HEK293 (cell line): ENCODE measurements at regions not wholly inside any gene's neighbourhood (a gene's known extent, or its start where the extent isn't known, plus 50 kb on each side); places are given as distances from the start of the nearest gene placed in this dataset.

Experiments used
- CTCF ChIA-PET: fragments of 350-600 bp; formaldehyde crosslinking; extraction: SDS; loops from one replicate; lab custom pipeline; 2021; ENCODE audit warnings: antibody characterized with exemption; lab: Yijun Ruan, JAX
- POLR2A ChIA-PET: fragments of 300-600 bp; formaldehyde crosslinking; extraction: SDS; loops from one replicate; lab custom pipeline; 2020; ENCODE audit warnings: antibody characterized with exemption, inconsistent platforms; lab: Yijun Ruan, JAX
- H3K27ac ChIP-seq: fragments of 200-500 bp; sonication (Bioruptor generic); 2 replicates; pipeline ENCODE4 v1.5.1; 2014; ENCODE audit warnings: low read depth, low read length, control low read depth, inconsistent platforms; ENCODE audit errors: extremely low read depth
- H3K36me3 ChIP-seq, 2 experiments: fragments of 200-500 bp in 1 of 2; sonication (Bioruptor generic) in 1 of 2; 1 replicate in 1 of 2; 2 replicates in 1 of 2; pipeline ENCODE4 v1.5.1; 2014 to 2017; ENCODE audit warnings: inconsistent platforms in 2 of 2, low read length in 2 of 2; ENCODE audit not compliant: control insufficient read depth in 2 of 2, insufficient read depth in 1 of 2
- H3K4me1 ChIP-seq: fragments of 200-500 bp; sonication (Bioruptor generic); 2 replicates; pipeline ENCODE4 v1.5.1; 2014; ENCODE audit warnings: mild to moderate bottlenecking, low read length, inconsistent platforms; ENCODE audit not compliant: control insufficient read depth, insufficient read depth
- H3K4me3 ChIP-seq: 2 replicates; pipeline ENCODE4 v1.5.1; 2011; ENCODE audit warnings: low read depth, mild to moderate bottlenecking, control low read depth, low read length, moderate library complexity
- H3K9me3 ChIP-seq: fragments of 200-500 bp; sonication (Bioruptor generic); 2 replicates; pipeline ENCODE4 v1.5.1; 2014; ENCODE audit warnings: low read depth, low read length, inconsistent platforms; ENCODE audit not compliant: control insufficient read depth, insufficient read depth
- BCL6B ChIP-seq: fragments of 450-650 bp; formaldehyde crosslinking; IDR thresholded peaks from 2 replicates; pipeline ENCODE4 v1.5.1; 2017; ENCODE audit warnings: missing biosample characterization, missing genetic modification characterization
- KLF7 ChIP-seq: fragments of 450-650 bp; formaldehyde crosslinking; IDR thresholded peaks from 2 replicates; pipeline ENCODE4 v1.5.1; 2016; ENCODE audit warnings: missing biosample characterization, missing genetic modification characterization, borderline replicate concordance
- OSR2 ChIP-seq: fragments of 450-650 bp; formaldehyde crosslinking; IDR thresholded peaks from 2 replicates; pipeline ENCODE4 v1.5.1; 2016; ENCODE audit warnings: missing biosample characterization, missing genetic modification characterization
- RBAK ChIP-seq: fragments of 450-650 bp; formaldehyde crosslinking; IDR thresholded peaks from 2 replicates; pipeline ENCODE4 v1.5.1; 2016; ENCODE audit warnings: missing biosample characterization, missing genetic modification characterization
- ZBTB48 ChIP-seq: fragments of 450-650 bp; formaldehyde crosslinking; IDR thresholded peaks from 2 replicates; pipeline ENCODE4 v1.5.1; 2016; ENCODE audit warnings: missing biosample characterization, missing genetic modification characterization
- ZBTB49 ChIP-seq: fragments of 450-650 bp; formaldehyde crosslinking; IDR thresholded peaks from 2 replicates; pipeline ENCODE4 v1.5.1; 2016; ENCODE audit warnings: missing biosample characterization, missing genetic modification characterization, low read depth
- ZFP3 ChIP-seq: fragments of 450-650 bp; formaldehyde crosslinking; IDR thresholded peaks from 2 replicates; pipeline ENCODE4 v1.5.1; 2016; ENCODE audit warnings: low read depth, missing biosample characterization, missing genetic modification characterization
- ZIC2 ChIP-seq: fragments of 450-650 bp; formaldehyde crosslinking; IDR thresholded peaks from 2 replicates; pipeline ENCODE4 v1.5.1; 2016; ENCODE audit warnings: missing biosample characterization, missing genetic modification characterization
- ZNF10 ChIP-seq: fragments of 450-650 bp; formaldehyde crosslinking; IDR thresholded peaks from 2 replicates; pipeline ENCODE4 v1.5.1; 2017; ENCODE audit warnings: missing biosample characterization, missing genetic modification characterization
- ZNF121 ChIP-seq: fragments of 450-650 bp; formaldehyde crosslinking; IDR thresholded peaks from 2 replicates; pipeline ENCODE4 v1.5.1; 2016; ENCODE audit warnings: missing biosample characterization, missing genetic modification characterization
- ZNF169 ChIP-seq: fragments of 450-650 bp; formaldehyde crosslinking; IDR thresholded peaks from 2 replicates; pipeline ENCODE4 v1.5.1; 2016; ENCODE audit warnings: missing biosample characterization, missing genetic modification characterization
- ZNF24 ChIP-seq: fragments of 450-650 bp; formaldehyde crosslinking; IDR thresholded peaks from 2 replicates; pipeline ENCODE4 v1.5.1; 2016; ENCODE audit warnings: missing biosample characterization, missing genetic modification characterization
- ZNF302 ChIP-seq: fragments of 450-650 bp; formaldehyde crosslinking; IDR thresholded peaks from 2 replicates; pipeline ENCODE4 v1.5.1; 2016; ENCODE audit warnings: missing biosample characterization, missing genetic modification characterization, low read depth
- ZNF433 ChIP-seq: fragments of 450-650 bp; formaldehyde crosslinking; IDR thresholded peaks from 2 replicates; pipeline ENCODE4 v1.5.1; 2016; ENCODE audit warnings: missing biosample characterization, missing genetic modification characterization, low read depth
- ZNF549 ChIP-seq: fragments of 450-650 bp; IDR thresholded peaks from 2 replicates; pipeline ENCODE4 v1.5.1; 2018; ENCODE audit warnings: missing biosample characterization, missing genetic modification characterization, mild to moderate bottlenecking, inconsistent platforms, moderate library complexity
- ZNF585B ChIP-seq: fragments of 450-650 bp; formaldehyde crosslinking; IDR thresholded peaks from 2 replicates; pipeline ENCODE4 v1.5.1; 2016; ENCODE audit warnings: missing biosample characterization, missing genetic modification characterization
- ZNF747 ChIP-seq: fragments of 450-650 bp; formaldehyde crosslinking; IDR thresholded peaks from 2 replicates; pipeline ENCODE4 v1.5.1; 2016; ENCODE audit warnings: missing biosample characterization, missing genetic modification characterization
- ZNF777 ChIP-seq: fragments of 450-650 bp; formaldehyde crosslinking; IDR thresholded peaks from 2 replicates; pipeline ENCODE4 v1.5.1; 2017; ENCODE audit warnings: missing biosample characterization, missing genetic modification characterization, borderline replicate concordance
- TF ChIP-seq, protein P1 (sequence below): fragments of 450-650 bp; formaldehyde crosslinking; IDR thresholded peaks from 2 replicates; pipeline ENCODE4 v1.5.1; 2016; ENCODE audit warnings: missing biosample characterization, missing genetic modification characterization, borderline replicate concordance
- TF ChIP-seq, protein P2 (sequence below): fragments of 450-650 bp; formaldehyde crosslinking; IDR thresholded peaks from 2 replicates; pipeline ENCODE4 v1.5.1; 2016; ENCODE audit warnings: missing biosample characterization, missing genetic modification characterization
- TF ChIP-seq, protein P3 (sequence below): fragments of 450-650 bp; formaldehyde crosslinking; IDR thresholded peaks from 2 replicates; pipeline ENCODE4 v1.5.1; 2017; ENCODE audit warnings: missing biosample characterization, missing genetic modification characterization

- H3K27ac ChIP-seq = no peak overlapping the region
- H3K36me3 ChIP-seq = no peaks in the 10 kb centered on the region
- TF ChIP-seq ZBTB48 (tag by site-specific recombination) = no peak
- TF ChIP-seq, protein P1, sequence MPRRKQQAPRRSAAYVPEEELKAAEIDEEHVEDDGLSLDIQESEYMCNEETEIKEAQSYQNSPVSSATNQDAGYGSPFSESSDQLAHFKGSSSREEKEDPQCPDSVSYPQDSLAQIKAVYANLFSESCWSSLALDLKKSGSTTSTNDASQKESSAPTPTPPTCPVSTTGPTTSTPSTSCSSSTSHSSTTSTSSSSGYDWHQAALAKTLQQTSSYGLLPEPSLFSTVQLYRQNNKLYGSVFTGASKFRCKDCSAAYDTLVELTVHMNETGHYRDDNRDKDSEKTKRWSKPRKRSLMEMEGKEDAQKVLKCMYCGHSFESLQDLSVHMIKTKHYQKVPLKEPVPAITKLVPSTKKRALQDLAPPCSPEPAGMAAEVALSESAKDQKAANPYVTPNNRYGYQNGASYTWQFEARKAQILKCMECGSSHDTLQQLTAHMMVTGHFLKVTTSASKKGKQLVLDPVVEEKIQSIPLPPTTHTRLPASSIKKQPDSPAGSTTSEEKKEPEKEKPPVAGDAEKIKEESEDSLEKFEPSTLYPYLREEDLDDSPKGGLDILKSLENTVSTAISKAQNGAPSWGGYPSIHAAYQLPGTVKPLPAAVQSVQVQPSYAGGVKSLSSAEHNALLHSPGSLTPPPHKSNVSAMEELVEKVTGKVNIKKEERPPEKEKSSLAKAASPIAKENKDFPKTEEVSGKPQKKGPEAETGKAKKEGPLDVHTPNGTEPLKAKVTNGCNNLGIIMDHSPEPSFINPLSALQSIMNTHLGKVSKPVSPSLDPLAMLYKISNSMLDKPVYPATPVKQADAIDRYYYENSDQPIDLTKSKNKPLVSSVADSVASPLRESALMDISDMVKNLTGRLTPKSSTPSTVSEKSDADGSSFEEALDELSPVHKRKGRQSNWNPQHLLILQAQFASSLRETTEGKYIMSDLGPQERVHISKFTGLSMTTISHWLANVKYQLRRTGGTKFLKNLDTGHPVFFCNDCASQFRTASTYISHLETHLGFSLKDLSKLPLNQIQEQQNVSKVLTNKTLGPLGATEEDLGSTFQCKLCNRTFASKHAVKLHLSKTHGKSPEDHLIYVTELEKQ (tag by site-specific recombination) = no peak
- TF ChIP-seq ZNF24 (tag by site-specific recombination) = no peak
- H3K4me3 ChIP-seq = no peak overlapping the region
- H3K9me3 ChIP-seq = no peaks in the 10 kb centered on the region
- CTCF ChIA-PET = no interaction called here
- no peaks in the 10 kb centered on the region for H3K4me1 ChIP-seq
- POLR2A ChIA-PET = no interaction called here
Observed at GRCh38 chr3:82938821-82939328, 1177.4 kb upstream of the GBE1 start.

DNA sequence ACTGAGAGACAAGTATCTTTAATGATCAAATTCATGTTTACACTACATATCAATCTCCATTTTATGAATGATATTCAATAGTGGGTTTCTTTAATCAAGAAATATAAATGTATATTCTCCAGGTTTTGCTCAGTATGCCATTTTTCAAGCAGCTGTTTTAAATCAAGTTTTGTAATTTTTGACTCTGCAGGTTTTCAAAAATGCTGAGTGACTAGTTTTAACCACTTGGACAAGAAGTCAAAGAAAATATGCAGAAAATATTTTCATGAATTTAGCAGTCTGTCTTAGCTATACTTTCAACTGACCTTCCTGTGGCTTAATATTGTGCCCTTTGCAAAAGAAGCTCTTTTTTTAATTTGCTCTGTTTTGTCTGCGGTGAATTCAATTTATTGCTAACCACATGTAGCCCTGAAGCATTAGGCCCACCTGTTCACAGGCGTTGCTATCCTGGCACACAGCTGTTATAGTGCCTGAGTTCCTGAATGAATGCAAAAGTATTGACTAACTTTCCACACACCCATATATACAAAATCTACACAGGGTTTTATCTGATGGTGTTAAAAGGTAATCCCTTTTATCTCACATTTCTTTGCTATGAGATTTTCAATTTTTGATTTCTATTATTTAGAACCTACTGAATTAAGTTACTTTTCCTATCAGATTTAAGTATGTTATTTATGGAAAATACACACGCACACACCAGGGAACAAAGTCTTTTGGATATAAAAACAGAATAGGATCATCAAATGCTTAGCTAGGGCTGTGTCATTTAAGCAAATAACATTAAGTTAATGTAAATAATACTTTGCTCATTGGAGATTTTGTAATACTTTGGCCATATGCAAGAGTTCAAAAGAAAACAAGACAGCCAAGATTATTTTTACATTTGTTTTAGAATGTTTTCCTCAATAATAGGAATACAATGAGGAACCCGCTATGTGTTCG lies 1166.1 kb upstream of the GBE1 start:
- no peak for TF ChIP-seq ZIC2 (tag by site-specific recombination)
- Histone ChIP-seq H3K27ac (no peak overlapping the region), H3K4me1 (no peaks in the 10 kb centered on the region), H3K36me3 (no peaks in the 10 kb centered on the region), H3K9me3 (no peaks in the 10 kb centered on the region), H3K4me3 (no peak overlapping the region)
- CTCF ChIA-PET = no interaction called here
- POLR2A ChIA-PET = no interaction called here

- H3K9me3 ChIP-seq = no peaks in the 10 kb centered on the region
- POLR2A ChIA-PET = no interaction called here
- H3K4me3 ChIP-seq = no peak overlapping the region
- H3K4me1 ChIP-seq = no peaks in the 10 kb centered on the region
- no peak overlapping the region for H3K27ac ChIP-seq
- H3K36me3 ChIP-seq = no peaks in the 10 kb centered on the region
- CTCF ChIA-PET = no interaction called here
- TF ChIP-seq, protein P2, sequence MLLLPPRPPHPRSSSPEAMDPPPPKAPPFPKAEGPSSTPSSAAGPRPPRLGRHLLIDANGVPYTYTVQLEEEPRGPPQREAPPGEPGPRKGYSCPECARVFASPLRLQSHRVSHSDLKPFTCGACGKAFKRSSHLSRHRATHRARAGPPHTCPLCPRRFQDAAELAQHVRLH (tag by site-specific recombination) = no peak
- TF ChIP-seq ZNF747 (tag by site-specific recombination) (no peak), ZFP3 (tag by site-specific recombination) (no peak), RBAK (tag by site-specific recombination) (no peak), ZNF549 (tag by site-specific recombination) (no peak), ZNF585B (tag by site-specific recombination) (no peak), ZNF777 (tag by site-specific recombination) (no peak), ZNF10 (tag by site-specific recombination) (no peak), OSR2 (tag by site-specific recombination) (no peak), ZNF121 (tag by site-specific recombination) (no peak), ZNF433 (tag by site-specific recombination) (no peak), KLF7 (no peak), BCL6B (tag by site-specific recombination) (no peak), ZNF302 (tag by site-specific recombination) (no peak), ZBTB49 (no peak), ZNF169 (no peak)
- TF ChIP-seq, protein P3, sequence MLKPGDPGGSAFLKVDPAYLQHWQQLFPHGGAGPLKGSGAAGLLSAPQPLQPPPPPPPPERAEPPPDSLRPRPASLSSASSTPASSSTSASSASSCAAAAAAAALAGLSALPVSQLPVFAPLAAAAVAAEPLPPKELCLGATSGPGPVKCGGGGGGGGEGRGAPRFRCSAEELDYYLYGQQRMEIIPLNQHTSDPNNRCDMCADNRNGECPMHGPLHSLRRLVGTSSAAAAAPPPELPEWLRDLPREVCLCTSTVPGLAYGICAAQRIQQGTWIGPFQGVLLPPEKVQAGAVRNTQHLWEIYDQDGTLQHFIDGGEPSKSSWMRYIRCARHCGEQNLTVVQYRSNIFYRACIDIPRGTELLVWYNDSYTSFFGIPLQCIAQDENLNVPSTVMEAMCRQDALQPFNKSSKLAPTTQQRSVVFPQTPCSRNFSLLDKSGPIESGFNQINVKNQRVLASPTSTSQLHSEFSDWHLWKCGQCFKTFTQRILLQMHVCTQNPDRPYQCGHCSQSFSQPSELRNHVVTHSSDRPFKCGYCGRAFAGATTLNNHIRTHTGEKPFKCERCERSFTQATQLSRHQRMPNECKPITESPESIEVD = no peak
Observed at GRCh38 chr3:82891028-82891427, 1129.6 kb upstream of the GBE1 start.
